Pancreas (tissue), 10 donors: ENCODE measurements at regions not wholly inside any gene's neighbourhood (a gene's known extent, or its start where the extent isn't known, plus 50 kb on each side); places are given as distances from the start of the nearest gene placed in this dataset.

Experiments used
- ATAC-seq, 4 donors: fragments of 200-7000 bp; cut with Tn5 transposase; one replicate each; pipeline versions ENCODE4 v1.8.0 to v1.9.1; 2020; ENCODE audit warnings: mild to moderate bottlenecking in 4 of 4, moderate library complexity in 4 of 4
- DNase-seq, 6 donors: peaks; one replicate each; pipeline ENCODE4 v3.0.0-alpha.2; 2020
- FAIRE-seq: peaks from 2 replicates; lab custom pipeline; 2012; peaks lifted over from hg19 to GRCh38; lab: Jason Lieb, UNC
- H3K27ac ChIP-seq, 4 donors: fragments of 200-600 bp; sonication (generic); 1 replicate in 3 of 4; 2 replicates in 1 of 4; pipeline versions ENCODE4 v1.5.0 to v1.8.0; 2020
- H3K27me3 ChIP-seq, 4 donors: fragments of 200-600 bp; one replicate each; pipeline ENCODE4 v1.8.0; 2021
- H3K36me3 ChIP-seq, 3 donors: fragments of 200-600 bp; sonication (generic) in 1 of 3; one replicate each; pipeline versions ENCODE4 v1.5.0 to v1.8.0; 2020 to 2021
- H3K4me1 ChIP-seq, 3 donors: fragments of 200-600 bp; one replicate each; pipeline ENCODE4 v1.8.0; 2021
- H3K4me3 ChIP-seq, 4 donors: fragments of 200-600 bp; sonication (generic) in 2 of 4; one replicate each; pipeline versions ENCODE4 v1.5.0 to v1.8.0; 2020 to 2021
- H3K9me3 ChIP-seq, 4 donors: fragments of 200-600 bp; one replicate each; pipeline ENCODE4 v1.8.0; 2021
- WGBS, 2 donors: extraction: QIAGEN DNeasy Blood & Tissue Kit; methylation state at CpG; one replicate each; pipeline ENCODE4 v1.1.7; 2013; 5-methylcytosine and 5-hydroxymethylcytosine counted together
- intact Hi-C, 3 donors: fragments of 100-400 bp; cut with DNase I; formaldehyde crosslinking; loops; one replicate each; pipeline versions ENCODE4 v1.11.1 to v1.14.2; 2022
- TF ChIP-seq, protein P1 (sequence below), 4 donors: fragments of 200-600 bp; sonication (generic) in 3 of 4; IDR thresholded peaks; one replicate each; pipeline versions ENCODE4 v1.5.0 to v1.8.0; 2021; ENCODE audit warnings: antibody characterized with exemption in 4 of 4
- donor health status: healthy with polysubstance abuse.
- donor health status: DM: no; HTN: no; CAD: no; lungs with moderate emphysema.
- donor health status: DM: no; HTN: no; CAD: no.
- donor health status: control.
- donor health status: control.
- donor health status: Bipolar disorder and iron deficiency.
- donor health status: DM: yes; HTN: yes; CAD: no.
- donor health status: DM: no; HTN: no; CAD: no.
- donor health status: DM: no; HTN: no; CAD: no.
- donor health status: DM: yes; HTN: yes; CAD: no.

GRCh38 chr1:38328278-38329035 is 281.9 kb upstream of the POU3F1 start:
- Histone ChIP-seq H3K9me3 (no peaks in the 10 kb centered on the region), H3K27me3 (peaks cover 0 to 3% (median 0%) of the 10 kb centered on the region in 4 donors), H3K4me1 (no peaks in the 10 kb centered on the region), H3K27ac (no peak overlapping the region), H3K4me3 (no peak overlapping the region), H3K36me3 (no peaks in the 10 kb centered on the region)
- intact Hi-C loops: no loop called here
- FAIRE-seq (no peak), ATAC-seq (no peak), DNase-seq (no peak)
- TF ChIP-seq, protein P1, sequence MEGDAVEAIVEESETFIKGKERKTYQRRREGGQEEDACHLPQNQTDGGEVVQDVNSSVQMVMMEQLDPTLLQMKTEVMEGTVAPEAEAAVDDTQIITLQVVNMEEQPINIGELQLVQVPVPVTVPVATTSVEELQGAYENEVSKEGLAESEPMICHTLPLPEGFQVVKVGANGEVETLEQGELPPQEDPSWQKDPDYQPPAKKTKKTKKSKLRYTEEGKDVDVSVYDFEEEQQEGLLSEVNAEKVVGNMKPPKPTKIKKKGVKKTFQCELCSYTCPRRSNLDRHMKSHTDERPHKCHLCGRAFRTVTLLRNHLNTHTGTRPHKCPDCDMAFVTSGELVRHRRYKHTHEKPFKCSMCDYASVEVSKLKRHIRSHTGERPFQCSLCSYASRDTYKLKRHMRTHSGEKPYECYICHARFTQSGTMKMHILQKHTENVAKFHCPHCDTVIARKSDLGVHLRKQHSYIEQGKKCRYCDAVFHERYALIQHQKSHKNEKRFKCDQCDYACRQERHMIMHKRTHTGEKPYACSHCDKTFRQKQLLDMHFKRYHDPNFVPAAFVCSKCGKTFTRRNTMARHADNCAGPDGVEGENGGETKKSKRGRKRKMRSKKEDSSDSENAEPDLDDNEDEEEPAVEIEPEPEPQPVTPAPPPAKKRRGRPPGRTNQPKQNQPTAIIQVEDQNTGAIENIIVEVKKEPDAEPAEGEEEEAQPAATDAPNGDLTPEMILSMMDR (IDR thresholded peaks at IDR 0.05): no peak
- WGBS, 2 donors: 62 to 64% methylated on average over 10 of the region's 10 CpGs

DNA sequence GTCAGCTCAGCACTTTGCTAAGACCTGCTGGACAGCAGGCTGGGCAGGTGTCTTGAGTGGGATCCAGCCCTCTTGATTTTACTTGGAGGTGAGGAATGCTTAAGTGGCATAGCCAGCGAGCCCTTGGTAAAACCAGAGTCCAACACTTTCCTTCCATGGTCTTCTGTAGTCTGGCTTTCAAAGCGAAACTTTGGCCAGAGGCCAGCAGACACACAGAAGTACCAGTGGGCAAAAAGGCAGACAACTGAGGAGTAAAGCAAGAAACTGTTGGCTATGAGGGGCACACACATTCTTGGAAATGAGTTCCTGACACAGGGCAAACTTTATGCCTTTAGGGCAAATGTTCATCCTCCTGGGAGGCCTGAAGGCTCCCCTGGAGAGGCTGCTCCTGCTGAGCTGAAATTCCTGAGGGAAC is 281.0 kb upstream of the POU3F1 start:
- no peak overlapping the region for H3K27ac ChIP-seq
- ATAC-seq: no peak
- no peak for FAIRE-seq
- no peaks in the 10 kb centered on the region for H3K36me3 ChIP-seq
- peaks cover 0 to 5% (median 0%) of the 10 kb centered on the region in 4 donors for H3K27me3 ChIP-seq
- WGBS, 2 donors: 44 to 75% methylated on average over 2 of the region's 2 CpGs
- H3K9me3 ChIP-seq: no peaks in the 10 kb centered on the region
- H3K4me1 ChIP-seq: no peaks in the 10 kb centered on the region
- intact Hi-C loops: no loop called here
- TF ChIP-seq, protein P1 (IDR thresholded peaks at IDR 0.05): no peak
- H3K4me3 ChIP-seq: no peak overlapping the region
- DNase-seq: no peak

DNA sequence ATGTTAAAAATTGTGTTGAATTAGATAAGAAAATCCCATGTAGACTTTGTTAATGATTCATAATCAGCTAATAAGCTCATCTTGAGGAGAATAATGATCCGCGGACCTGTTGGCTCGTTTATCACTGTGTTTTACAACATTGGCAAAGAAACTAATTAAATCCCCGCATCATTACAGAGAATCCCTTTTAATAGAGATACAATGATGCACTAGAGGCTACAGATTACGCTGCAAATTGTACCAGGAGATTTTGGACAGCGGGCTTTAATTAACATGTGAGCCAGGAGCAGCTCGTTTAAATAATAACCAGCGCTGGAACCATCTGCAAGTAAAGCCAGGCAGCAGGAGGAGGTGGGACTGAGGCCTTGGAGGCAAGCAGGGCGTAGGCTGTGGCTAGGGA is 280.3 kb upstream of the POU3F1 start:
- no peaks in the 10 kb centered on the region for H3K36me3 ChIP-seq
- TF ChIP-seq, protein P1 (IDR thresholded peaks at IDR 0.05): no peak
- no peak for ATAC-seq
- H3K4me3 ChIP-seq: no peak overlapping the region
- no peaks in the 10 kb centered on the region for H3K9me3 ChIP-seq
- peaks cover 0 to 5% (median 0%) of the 10 kb centered on the region in 4 donors for H3K27me3 ChIP-seq
- intact Hi-C loops: no loop called here
- no peaks in the 10 kb centered on the region for H3K4me1 ChIP-seq
- DNase-seq: no peak
- WGBS, 2 donors: 64 to 74% methylated on average over 9 of the region's 9 CpGs
- no peak overlapping the region for H3K27ac ChIP-seq
- FAIRE-seq: no peak

- intact Hi-C loops: no loop called here
- DNase-seq (no peak), ATAC-seq (no peak), FAIRE-seq (no peak)
- Histone ChIP-seq H3K4me3 (no peak overlapping the region), H3K36me3 (no peaks in the 10 kb centered on the region), H3K9me3 (no peaks in the 10 kb centered on the region), H3K27ac (no peak overlapping the region), H3K4me1 (no peaks in the 10 kb centered on the region), H3K27me3 (peaks cover 0 to 5% (median 0%) of the 10 kb centered on the region in 4 donors)
- TF ChIP-seq, protein P1 (IDR thresholded peaks at IDR 0.05): no peak
- WGBS, 2 donors: 26 to 32% methylated on average over 3 of the region's 3 CpGs
Observed at GRCh38 chr1:38326135-38326534, 279.5 kb upstream of the POU3F1 start.

GRCh38 chr1:38312753-38313152 is 266.2 kb upstream of the POU3F1 start:
- no peak overlapping the region for H3K4me3 ChIP-seq
- DNase-seq (no peak), ATAC-seq (no peak), FAIRE-seq (no peak)
- H3K36me3 ChIP-seq: no peaks in the 10 kb centered on the region
- no peaks in the 10 kb centered on the region for H3K4me1 ChIP-seq
- H3K9me3 ChIP-seq: no peaks in the 10 kb centered on the region
- H3K27ac ChIP-seq: no peak overlapping the region
- TF ChIP-seq, protein P1 (IDR thresholded peaks at IDR 0.05): no peak
- intact Hi-C loops: no loop called here
- WGBS, 2 donors: 75 to 80% methylated on average over 2 of the region's 2 CpGs
- H3K27me3 ChIP-seq: peaks cover 0 to 3% (median under 1%) of the 10 kb centered on the region in 4 donors
